ENCODE measurements at regions not wholly inside any gene's neighbourhood (a gene's known extent, or its start where the extent isn't known, plus 50 kb on each side); places are given as distances from the start of the nearest gene placed in this dataset.

DNA sequence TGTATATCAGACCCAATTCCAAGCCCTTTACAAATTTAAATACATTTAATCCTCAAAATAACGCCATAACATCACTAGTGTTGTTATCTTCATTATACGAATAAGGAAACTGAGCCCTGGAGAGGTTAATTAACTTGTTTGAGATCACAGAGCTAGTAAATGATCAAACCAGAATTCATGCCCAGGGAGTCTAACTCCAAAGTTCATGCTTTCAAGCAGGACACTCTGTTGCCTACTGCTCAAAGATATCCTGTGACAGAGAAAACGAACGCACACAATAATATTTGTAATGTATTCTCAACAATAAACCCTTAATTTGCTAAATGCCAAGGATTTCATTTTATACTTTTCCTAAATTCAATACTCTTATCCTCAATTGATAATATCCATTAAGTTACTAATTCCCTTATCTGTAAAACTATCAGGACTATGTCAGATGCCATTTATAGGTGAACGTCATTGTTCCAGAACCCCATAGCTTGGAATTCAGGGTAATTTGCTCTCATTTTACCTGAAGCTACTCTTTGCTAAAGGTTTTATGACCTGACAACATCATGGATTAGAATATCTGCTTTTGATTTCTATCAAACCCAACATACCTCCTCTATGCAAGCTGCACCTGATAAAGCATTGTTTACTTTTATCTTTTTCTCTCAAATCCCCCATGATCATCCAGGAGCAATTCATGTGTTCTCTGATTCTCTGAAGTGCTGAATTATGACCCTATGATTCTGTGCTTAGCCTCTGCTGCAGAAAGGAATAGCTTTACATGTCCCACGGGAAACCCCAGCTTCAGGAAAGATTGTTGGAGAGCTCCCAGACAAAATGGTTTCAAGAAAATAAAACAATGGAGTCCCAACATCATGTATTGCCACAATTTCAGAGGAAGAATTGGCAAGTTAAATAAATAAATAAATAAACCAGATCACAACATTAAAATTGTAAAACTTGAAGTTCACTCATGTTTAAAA is 150.2 kb upstream of the CDK1 start:
- no peak for DNase-seq (ENCODE audit: low read depth)

DNA sequence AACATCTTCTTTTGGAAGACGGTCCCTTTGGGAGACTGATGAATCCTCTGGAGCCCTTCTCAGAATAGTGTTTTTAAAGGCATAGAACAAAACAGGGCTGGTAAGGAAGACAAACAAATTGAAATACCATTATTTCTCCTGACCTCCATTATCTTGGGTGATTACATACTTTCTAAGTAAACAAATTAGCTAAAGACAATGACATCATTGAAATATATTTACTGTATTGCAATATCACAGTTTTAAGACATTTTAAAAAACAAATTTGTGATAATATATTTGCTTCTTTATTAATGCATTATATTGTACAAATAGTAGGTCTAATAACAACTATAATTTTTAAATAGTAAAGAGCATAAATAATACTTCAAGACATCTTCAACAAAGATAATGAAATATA is 152.2 kb upstream of the CDK1 start:
- no peak overlapping the region for H3K4me3 ChIP-seq (replicated peaks; ENCODE audit: low read depth, low read length)
- DNase-seq (ENCODE audit: low read depth) = no peak
- TF ChIP-seq, protein P1, sequence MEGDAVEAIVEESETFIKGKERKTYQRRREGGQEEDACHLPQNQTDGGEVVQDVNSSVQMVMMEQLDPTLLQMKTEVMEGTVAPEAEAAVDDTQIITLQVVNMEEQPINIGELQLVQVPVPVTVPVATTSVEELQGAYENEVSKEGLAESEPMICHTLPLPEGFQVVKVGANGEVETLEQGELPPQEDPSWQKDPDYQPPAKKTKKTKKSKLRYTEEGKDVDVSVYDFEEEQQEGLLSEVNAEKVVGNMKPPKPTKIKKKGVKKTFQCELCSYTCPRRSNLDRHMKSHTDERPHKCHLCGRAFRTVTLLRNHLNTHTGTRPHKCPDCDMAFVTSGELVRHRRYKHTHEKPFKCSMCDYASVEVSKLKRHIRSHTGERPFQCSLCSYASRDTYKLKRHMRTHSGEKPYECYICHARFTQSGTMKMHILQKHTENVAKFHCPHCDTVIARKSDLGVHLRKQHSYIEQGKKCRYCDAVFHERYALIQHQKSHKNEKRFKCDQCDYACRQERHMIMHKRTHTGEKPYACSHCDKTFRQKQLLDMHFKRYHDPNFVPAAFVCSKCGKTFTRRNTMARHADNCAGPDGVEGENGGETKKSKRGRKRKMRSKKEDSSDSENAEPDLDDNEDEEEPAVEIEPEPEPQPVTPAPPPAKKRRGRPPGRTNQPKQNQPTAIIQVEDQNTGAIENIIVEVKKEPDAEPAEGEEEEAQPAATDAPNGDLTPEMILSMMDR (IDR thresholded peaks at IDR 0.05; ENCODE audit: low read length, missing control alignments) = no peak

More for the DNA sequence above, 150.2 kb upstream of the CDK1 start:
- no peak overlapping the region for H3K4me3 ChIP-seq (replicated peaks; ENCODE audit: low read depth, low read length)
- TF ChIP-seq, protein P1 (IDR thresholded peaks at IDR 0.05; ENCODE audit: low read length, missing control alignments) = no peak

DNA sequence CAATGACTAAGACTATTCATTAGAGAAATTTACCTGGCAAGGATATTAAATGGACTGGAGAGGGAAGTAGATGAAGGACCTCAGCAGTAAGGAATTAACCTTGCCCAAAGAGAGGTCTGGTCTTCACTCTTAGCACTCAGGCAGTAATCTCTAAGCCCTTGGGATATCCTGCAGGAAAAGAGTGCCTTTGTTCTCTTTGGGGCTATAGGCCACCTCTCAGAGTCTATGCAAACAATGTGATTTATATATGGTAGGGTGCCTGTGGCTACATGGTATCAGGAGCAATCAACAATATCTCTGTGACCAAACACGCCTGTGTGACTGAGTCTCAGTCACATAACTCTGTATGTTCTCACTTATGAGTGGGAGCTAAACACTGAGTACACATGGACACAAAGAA is 154.7 kb upstream of the CDK1 start:
- no peak for DNase-seq (ENCODE audit: low read depth)
- no peak overlapping the region for H3K4me3 ChIP-seq (replicated peaks; ENCODE audit: low read depth, low read length)
- TF ChIP-seq, protein P1 (IDR thresholded peaks at IDR 0.05; ENCODE audit: low read length, missing control alignments) = no peak

DNA sequence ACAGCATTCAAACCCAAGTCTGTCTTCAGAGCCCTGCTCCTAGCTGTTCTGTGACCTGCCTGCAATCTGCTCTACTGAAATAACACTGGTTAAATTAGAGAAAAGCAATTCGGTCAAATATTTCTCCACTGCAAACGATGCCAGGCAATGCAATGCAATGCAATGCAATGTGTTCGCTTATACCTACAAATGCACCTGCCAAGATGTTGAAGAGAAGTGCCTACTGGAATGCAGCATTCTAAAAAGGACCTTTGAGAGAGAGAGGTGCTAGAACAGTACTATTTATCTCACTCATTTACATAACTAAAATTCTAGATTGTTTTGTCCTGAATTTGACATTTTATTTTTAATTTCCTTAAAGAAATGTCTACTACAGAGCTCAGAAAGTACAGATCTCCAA is 157.3 kb upstream of the CDK1 start:
- DNase-seq (ENCODE audit: low read depth) = no peak
- H3K4me3 ChIP-seq (replicated peaks; ENCODE audit: low read depth, low read length) = no peak overlapping the region
- TF ChIP-seq, protein P1 (IDR thresholded peaks at IDR 0.05; ENCODE audit: low read length, missing control alignments) = no peak

DNA sequence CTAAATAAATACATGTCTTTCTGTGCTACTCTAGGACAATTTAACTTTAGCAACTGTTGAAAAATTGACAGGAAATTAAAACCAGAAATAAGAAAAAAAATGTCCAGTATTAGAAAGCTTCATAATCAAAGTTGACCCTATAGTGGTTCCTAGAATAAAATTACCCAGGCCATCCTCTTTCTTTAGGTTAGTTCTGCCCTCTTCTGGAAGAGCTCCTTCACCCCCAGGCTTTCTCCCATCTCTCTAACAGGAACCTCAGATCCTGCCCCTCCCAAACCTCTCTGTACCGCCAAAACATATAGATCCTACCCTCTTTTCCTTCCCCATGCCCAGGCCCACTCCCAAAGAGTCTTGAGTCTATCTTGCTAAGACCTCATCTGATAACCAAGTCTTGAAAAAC is 159.4 kb upstream of the CDK1 start:
- TF ChIP-seq, protein P1 (IDR thresholded peaks at IDR 0.05; ENCODE audit: low read length, missing control alignments) = no peak
- no peak for DNase-seq (ENCODE audit: low read depth)
- H3K4me3 ChIP-seq (replicated peaks; ENCODE audit: low read depth, low read length) = no peak overlapping the region

DNA sequence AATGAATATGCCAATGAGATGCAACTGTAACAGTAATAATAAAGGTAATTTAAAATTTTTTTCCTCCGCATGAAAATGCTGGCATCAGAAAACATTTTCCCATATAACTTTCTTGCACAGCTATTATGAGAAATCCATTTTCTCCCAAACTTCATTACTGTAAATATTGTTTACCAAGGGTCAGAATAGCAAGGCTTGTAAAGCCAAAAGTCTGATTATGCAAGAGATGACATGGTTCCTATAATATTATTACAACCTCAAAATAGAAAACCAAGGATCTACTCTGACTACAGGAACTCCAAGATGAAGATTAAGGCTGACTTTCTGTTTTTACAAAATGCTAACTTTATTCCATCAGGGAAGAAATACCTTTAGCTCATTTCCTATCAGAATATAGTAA is 162.7 kb upstream of the CDK1 start:
- H3K4me3 ChIP-seq (replicated peaks; ENCODE audit: low read depth, low read length) = no peak overlapping the region
- no peak for DNase-seq (ENCODE audit: low read depth)
- TF ChIP-seq, protein P1 (IDR thresholded peaks at IDR 0.05; ENCODE audit: low read length, missing control alignments) = no peak

Data from fibroblast of pulmonary artery (primary cell).